GM20000 (cell line): ENCODE measurements at regions not wholly inside any gene's neighbourhood (a gene's known extent, or its start where the extent isn't known, plus 50 kb on each side); places are given as distances from the start of the nearest gene placed in this dataset.

Experiments used
- DNase-seq: peaks from one replicate; pipeline ENCODE4 v3.0.0; 2012; ENCODE audit warnings: low spot score
- CTCF ChIP-seq: IDR thresholded peaks from 2 replicates; pipeline ENCODE4 v1.5.1; 2012; ENCODE audit warnings: mild to moderate bottlenecking, control low read depth; ENCODE audit errors: extremely low read depth, missing control alignments

GRCh38 chr4:136862653-136863052 lies 669.6 kb downstream of the PCDH18 start:
- no peak for TF ChIP-seq CTCF
- no peak for DNase-seq

GRCh38 chr4:136861091-136861490 lies 671.2 kb downstream of the PCDH18 start:
- no peak for TF ChIP-seq CTCF
- DNase-seq: no peak

- no peak for TF ChIP-seq CTCF
- DNase-seq: no peak
Measured at GRCh38 chr4:136858903-136859302, 673.4 kb downstream of the PCDH18 start.

- DNase-seq: no peak
- no peak for TF ChIP-seq CTCF
Measured at GRCh38 chr4:136855886-136856285, 676.4 kb downstream of the PCDH18 start.

- TF ChIP-seq CTCF: no peak
- no peak for DNase-seq
Measured at GRCh38 chr4:136850446-136850845, 681.8 kb downstream of the PCDH18 start.

GRCh38 chr4:136847881-136848621 lies 684.2 kb downstream of the PCDH18 start:
- TF ChIP-seq CTCF: no peak
- no peak for DNase-seq

- DNase-seq: peak; percentile 5
- TF ChIP-seq CTCF: no peak
Measured at GRCh38 chr4:136841526-136841925, 690.8 kb downstream of the PCDH18 start.
